Osteoblast (primary cell): ENCODE measurements at regions not wholly inside any gene's neighbourhood (a gene's known extent, or its start where the extent isn't known, plus 50 kb on each side); places are given as distances from the start of the nearest gene placed in this dataset.

Experiments used
- DNase-seq: peaks from one replicate; pipeline ENCODE4 v3.0.0; 2011; ENCODE audit warnings: low spot score, mixed read lengths; ENCODE audit not compliant: insufficient read length; ENCODE audit errors: missing footprints
- H2AFZ ChIP-seq: 2 replicates; pipeline ENCODE4 v1.6.0; 2011; ENCODE audit warnings: mild to moderate bottlenecking, low read length
- H3K27ac ChIP-seq: 2 replicates; pipeline ENCODE4 v1.5.1; 2011; ENCODE audit warnings: mild to moderate bottlenecking, low read depth, low read length, moderate library complexity
- H3K27me3 ChIP-seq: 2 replicates; pipeline ENCODE4 v1.6.0; 2012; ENCODE audit warnings: mild to moderate bottlenecking, control low read depth, inconsistent platforms, low read length, moderate library complexity; ENCODE audit not compliant: insufficient read depth
- H3K36me3 ChIP-seq: 2 replicates; pipeline ENCODE4 v1.5.1; 2011; ENCODE audit warnings: mild to moderate bottlenecking, low read length, control low read depth, moderate library complexity; ENCODE audit not compliant: insufficient read depth
- H3K4me1 ChIP-seq: 2 replicates; pipeline ENCODE4 v1.5.1; 2011; ENCODE audit warnings: mild to moderate bottlenecking, low read length, control low read depth, moderate library complexity; ENCODE audit not compliant: insufficient read depth
- H3K4me2 ChIP-seq: 2 replicates; pipeline ENCODE4 v1.6.0; 2011; ENCODE audit warnings: mild to moderate bottlenecking, low read length; ENCODE audit not compliant: insufficient read depth
- H3K4me3 ChIP-seq: fragments of 200-600 bp; sonication (generic); 3 replicates; pipeline ENCODE4 v1.5.1; 2012; ENCODE audit warnings: mild to moderate bottlenecking, low read length, inconsistent platforms; ENCODE audit not compliant: insufficient read depth
- H3K79me2 ChIP-seq: 2 replicates; pipeline ENCODE4 v1.6.0; 2012; ENCODE audit warnings: mild to moderate bottlenecking, low read length, control low read depth, inconsistent platforms; ENCODE audit not compliant: insufficient read depth
- H3K9me3 ChIP-seq: 2 replicates; pipeline ENCODE4 v1.5.1; 2011; ENCODE audit warnings: low read depth, low read length, control low read depth
- H4K20me1 ChIP-seq: 2 replicates; pipeline ENCODE4 v1.6.0; 2012; ENCODE audit warnings: mild to moderate bottlenecking, low read length, control low read depth; ENCODE audit not compliant: insufficient read depth
- CTCF ChIP-seq: IDR thresholded peaks from 2 replicates; pipeline ENCODE4 v1.5.1; 2011; ENCODE audit warnings: mild to moderate bottlenecking, low read depth, low read length, moderate library complexity; ENCODE audit errors: extremely low read depth

- no peaks in the 10 kb centered on the region for H4K20me1 ChIP-seq
- H3K4me2 ChIP-seq: no peak overlapping the region
- no peak for TF ChIP-seq CTCF
- H3K4me1 ChIP-seq: peaks cover 6% of the 10 kb centered on the region
- no peaks in the 10 kb centered on the region for H3K79me2 ChIP-seq
- no peaks in the 10 kb centered on the region for H3K9me3 ChIP-seq
- H3K27ac ChIP-seq: no peak overlapping the region
- no peak overlapping the region for H2AFZ ChIP-seq
- H3K4me3 ChIP-seq: no peak overlapping the region
- no peaks in the 10 kb centered on the region for H3K36me3 ChIP-seq
- no peak for DNase-seq
- H3K27me3 ChIP-seq: no peaks in the 10 kb centered on the region
These were observed 886.4 kb upstream of the CDH2 start for GRCh38 chr18:29063346-29063745.

- H3K9me3 ChIP-seq: no peaks in the 10 kb centered on the region
- H3K4me1 ChIP-seq: peaks cover 6% of the 10 kb centered on the region
- no peaks in the 10 kb centered on the region for H4K20me1 ChIP-seq
- no peak overlapping the region for H2AFZ ChIP-seq
- no peaks in the 10 kb centered on the region for H3K36me3 ChIP-seq
- no peak overlapping the region for H3K27ac ChIP-seq
- no peaks in the 10 kb centered on the region for H3K27me3 ChIP-seq
- H3K79me2 ChIP-seq: no peaks in the 10 kb centered on the region
- H3K4me3 ChIP-seq: no peak overlapping the region
- TF ChIP-seq CTCF: no peak
- no peak overlapping the region for H3K4me2 ChIP-seq
- no peak for DNase-seq
These were observed 886.0 kb upstream of the CDH2 start for GRCh38 chr18:29062921-29063320.

GRCh38 chr18:29060349-29060748 lies 883.4 kb upstream of the CDH2 start:
- no peaks in the 10 kb centered on the region for H3K36me3 ChIP-seq
- H2AFZ ChIP-seq: peak overlapping the region; percentile 4
- H4K20me1 ChIP-seq: no peaks in the 10 kb centered on the region
- no peaks in the 10 kb centered on the region for H3K79me2 ChIP-seq
- H3K4me3 ChIP-seq: no peak overlapping the region
- H3K27ac ChIP-seq: no peak overlapping the region
- TF ChIP-seq CTCF: no peak
- H3K27me3 ChIP-seq: no peaks in the 10 kb centered on the region
- no peak for DNase-seq
- H3K4me2 ChIP-seq: no peak overlapping the region
- H3K9me3 ChIP-seq: no peaks in the 10 kb centered on the region
- peaks cover 6% of the 10 kb centered on the region for H3K4me1 ChIP-seq

GRCh38 chr18:29057703-29058102 lies 880.8 kb upstream of the CDH2 start:
- no peak overlapping the region for H3K4me3 ChIP-seq
- H3K4me2 ChIP-seq: no peak overlapping the region
- no peaks in the 10 kb centered on the region for H4K20me1 ChIP-seq
- no peaks in the 10 kb centered on the region for H3K79me2 ChIP-seq
- DNase-seq: no peak
- no peak for TF ChIP-seq CTCF
- no peaks in the 10 kb centered on the region for H3K4me1 ChIP-seq
- no peak overlapping the region for H3K27ac ChIP-seq
- no peaks in the 10 kb centered on the region for H3K9me3 ChIP-seq
- H3K36me3 ChIP-seq: no peaks in the 10 kb centered on the region
- no peak overlapping the region for H2AFZ ChIP-seq
- no peaks in the 10 kb centered on the region for H3K27me3 ChIP-seq
